HFF-Myc (cell line): ENCODE measurements at regions not wholly inside any gene's neighbourhood (a gene's known extent, or its start where the extent isn't known, plus 50 kb on each side); places are given as distances from the start of the nearest gene placed in this dataset.
A peak's percentile ranks its signal among the peaks of the same experiment; 100 is the strongest.

ENCODE experiments used
- DNase-seq: peaks from one replicate; pipeline ENCODE4 v3.0.0-alpha.2; 2011; ENCODE audit warnings: low read depth; ENCODE audit errors: extremely low read depth
- H3K4me3 ChIP-seq: replicated peaks from 2 replicates; pipeline ENCODE4 v1.5.1; 2011; ENCODE audit warnings: low read depth, mild to moderate bottlenecking, control low read depth, low read length
- CTCF ChIP-seq: IDR thresholded peaks from 2 replicates; pipeline ENCODE4 v1.5.1; 2012; ENCODE audit warnings: mild to moderate bottlenecking, low read depth, low read length, control low read depth; ENCODE audit errors: missing control alignments

- no peak for DNase-seq
- no peak overlapping the region for H3K4me3 ChIP-seq
- TF ChIP-seq CTCF = no peak
Observed at GRCh38 chr4:156396534-156396933, 442.9 kb upstream of the CTSO start.

DNA sequence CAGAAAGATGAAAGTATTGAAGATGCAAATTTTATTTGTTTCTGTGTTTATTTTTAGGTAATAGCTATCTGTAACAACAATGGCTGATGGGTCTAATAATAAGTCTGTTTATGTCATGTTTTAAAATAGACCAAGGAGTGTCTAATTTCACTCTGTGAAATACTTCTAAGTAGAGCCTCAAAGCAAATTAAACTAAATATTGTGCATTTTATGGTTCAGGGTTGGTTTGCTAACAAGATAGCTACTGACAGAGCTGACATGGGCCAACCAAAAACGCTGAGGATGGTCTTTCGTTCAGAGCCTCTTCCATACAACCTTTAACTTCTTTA lies 437.6 kb upstream of the CTSO start:
- no peak for TF ChIP-seq CTCF
- no peak overlapping the region for H3K4me3 ChIP-seq
- DNase-seq = no peak

GRCh38 chr4:156390599-156391324 lies 437.1 kb upstream of the CTSO start:
- DNase-seq = no peak
- no peak overlapping the region for H3K4me3 ChIP-seq
- no peak for TF ChIP-seq CTCF

GRCh38 chr4:156388826-156389225 lies 435.2 kb upstream of the CTSO start:
- DNase-seq = no peak
- TF ChIP-seq CTCF = no peak
- no peak overlapping the region for H3K4me3 ChIP-seq

DNA sequence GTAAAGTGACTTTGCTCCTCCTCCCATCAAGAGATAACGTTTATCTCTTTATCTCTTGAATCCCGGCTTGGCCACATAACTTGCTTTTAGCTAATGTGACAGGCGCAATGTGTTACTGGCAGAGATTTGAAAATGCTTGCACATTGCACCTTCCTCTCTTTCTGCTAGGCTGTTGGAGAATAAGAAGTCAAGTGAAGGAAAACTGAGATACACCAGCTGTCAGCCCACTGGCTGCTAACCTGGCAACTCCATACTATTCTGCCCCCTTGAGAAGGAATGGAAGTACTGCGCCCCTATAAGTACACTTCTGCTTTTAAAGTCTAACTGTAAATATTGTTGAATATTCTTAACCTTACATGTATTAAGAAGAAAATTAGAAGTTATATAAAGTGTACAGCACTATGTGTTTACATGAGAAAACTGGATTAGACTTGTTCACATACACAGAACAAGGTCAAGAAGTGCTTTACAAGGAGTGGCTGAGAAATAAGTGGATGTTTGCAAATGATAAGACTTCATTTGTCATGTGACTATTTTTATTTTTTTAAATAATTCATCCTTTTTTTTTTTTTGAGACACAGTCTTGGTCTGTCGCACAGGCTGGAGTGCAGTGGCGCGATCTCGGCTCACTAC lies 424.5 kb upstream of the CTSO start:
- DNase-seq = peak; percentile 35
- TF ChIP-seq CTCF = peak; percentile 60
- H3K4me3 ChIP-seq = no peak overlapping the region

DNA sequence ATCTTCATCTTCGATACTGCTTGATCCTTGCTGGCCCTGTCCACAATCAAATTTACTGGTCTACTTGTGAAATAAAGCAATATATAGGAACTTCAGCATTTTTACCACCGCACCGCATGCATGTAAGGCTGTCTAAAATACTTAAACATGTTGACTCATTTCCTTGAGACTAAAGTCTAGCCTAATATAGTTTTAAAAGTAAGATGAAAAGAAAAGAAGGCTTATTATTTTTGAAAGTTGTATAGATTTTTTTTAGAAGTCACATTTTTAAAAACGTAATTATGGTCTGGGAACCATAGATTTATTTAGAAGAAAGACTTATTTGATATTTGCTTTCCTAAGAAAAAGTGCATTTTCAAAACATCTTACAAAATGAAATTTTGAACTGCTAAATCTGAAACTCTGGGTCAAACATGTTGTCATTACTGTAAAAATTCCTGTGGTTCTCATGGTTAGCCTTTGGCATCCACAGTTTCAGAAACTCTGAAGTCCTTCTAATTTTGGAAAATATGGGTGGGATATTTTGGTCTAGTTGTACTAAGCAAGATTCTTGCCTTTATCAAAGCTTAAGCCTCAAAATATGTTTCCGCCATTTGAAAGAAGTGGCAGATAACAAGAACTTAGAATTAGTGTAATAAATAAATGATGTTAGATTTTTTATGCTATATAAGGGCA lies 423.5 kb upstream of the CTSO start:
- no peak for TF ChIP-seq CTCF
- no peak overlapping the region for H3K4me3 ChIP-seq
- DNase-seq = peak; percentile 21
